Hematopoietic multipotent progenitor cell treated with erythropoietin and hydrocortisone succinate and interleukin-3 and kit ligand, for 4 days (in vitro differentiated cells): ENCODE measurements at regions not wholly inside any gene's neighbourhood (a gene's known extent, or its start where the extent isn't known, plus 50 kb on each side); places are given as distances from the start of the nearest gene placed in this dataset.
"Not testable (repeated sequence)": the region's sequence is repeated elsewhere in the genome, so short reads cannot be mapped to it uniquely, and the experiment has no call there.

Experiments used
- DNase-seq: peaks from one replicate; pipeline ENCODE4 v3.0.0-alpha.2; 2015

- no peak for DNase-seq
Observed at GRCh38 chr9:85322592-85322991, 419.2 kb downstream of the AGTPBP1 start.

DNA sequence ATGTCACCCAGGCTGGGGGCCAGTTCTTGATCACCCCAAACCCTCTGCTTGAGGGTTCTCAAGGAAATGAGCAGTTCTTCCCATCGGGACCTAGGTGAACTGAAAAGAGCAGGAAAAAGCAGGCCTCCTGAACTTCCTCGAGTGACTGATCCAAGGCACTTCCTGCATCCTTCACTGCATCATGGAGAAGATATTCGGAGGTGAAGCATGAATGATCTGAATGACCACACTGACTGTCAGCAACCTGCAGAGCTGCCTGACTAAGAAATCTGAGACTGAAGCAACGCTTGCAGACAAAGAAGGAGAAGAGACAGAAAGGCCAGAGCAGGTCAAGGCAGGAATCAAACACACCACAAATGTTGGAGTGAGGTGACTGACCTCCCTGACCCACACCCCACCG is 420.2 kb downstream of the AGTPBP1 start:
- DNase-seq: no peak

DNA sequence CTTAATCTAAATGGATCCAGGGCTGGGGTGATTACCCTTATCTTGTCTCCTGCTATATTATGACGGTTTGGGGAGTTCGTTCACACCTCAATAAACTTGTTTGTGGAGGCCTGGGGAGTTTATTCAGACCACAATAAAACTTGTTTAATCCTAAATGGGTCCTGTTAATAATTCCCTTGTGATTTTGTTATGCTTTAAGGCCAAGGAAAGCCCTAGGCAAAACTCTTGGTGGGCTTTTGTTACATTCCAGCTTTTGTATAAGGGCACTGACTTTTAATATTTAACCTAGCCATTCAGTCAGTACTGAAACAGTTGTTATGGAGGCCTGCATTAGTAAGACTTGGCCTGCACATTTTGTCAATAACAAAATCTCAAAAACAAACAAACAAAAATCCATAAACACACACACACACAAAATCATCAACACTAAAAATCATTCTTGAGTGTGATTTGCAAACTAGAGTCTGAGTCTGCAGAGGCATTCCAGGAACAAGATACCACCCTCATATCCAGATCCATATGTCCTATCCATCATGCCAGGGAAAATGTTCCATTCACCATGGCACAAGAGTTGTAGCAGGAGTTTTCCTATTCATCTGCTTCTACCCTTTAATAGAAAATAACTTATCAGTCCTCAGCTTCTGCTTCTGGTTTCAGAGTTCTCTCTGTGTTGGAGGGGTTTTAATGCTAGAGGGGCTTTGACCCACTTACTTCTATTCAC is 421.7 kb downstream of the AGTPBP1 start:
- no peak for DNase-seq

GRCh38 chr9:85315535-85315934 is 426.2 kb downstream of the AGTPBP1 start:
- DNase-seq: not testable (repeated sequence)

GRCh38 chr9:85310573-85310972 is 431.2 kb downstream of the AGTPBP1 start:
- DNase-seq: peak; percentile 41

- DNase-seq: no peak
Observed at GRCh38 chr9:85303757-85304134, 438.0 kb downstream of the AGTPBP1 start.

- no peak for DNase-seq
Observed at GRCh38 chr9:85302938-85303756, 438.6 kb downstream of the AGTPBP1 start.

- no peak for DNase-seq
Observed at GRCh38 chr9:85298499-85298898, 443.3 kb downstream of the AGTPBP1 start.

- DNase-seq: not testable (repeated sequence)
Observed at GRCh38 chr9:85295244-85295643, 446.5 kb downstream of the AGTPBP1 start.

DNA sequence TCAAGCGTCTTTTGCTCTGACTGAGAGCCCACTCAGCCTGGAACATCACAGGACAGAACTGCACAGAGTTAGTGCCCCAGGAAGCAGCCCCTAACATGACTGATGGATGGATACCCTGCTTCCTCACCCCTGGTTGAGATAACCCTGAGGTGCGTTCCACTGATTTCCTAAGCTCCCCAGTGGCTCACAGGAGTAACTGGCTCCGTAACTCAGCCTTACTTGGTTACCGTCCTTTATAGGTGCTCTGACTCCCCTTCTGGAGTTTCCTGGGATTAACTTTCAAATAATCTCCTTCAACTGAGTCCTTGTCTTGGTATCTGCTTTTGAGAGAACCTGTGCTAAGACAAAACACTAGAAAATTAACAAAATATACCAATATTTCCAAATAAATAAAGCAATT is 449.5 kb downstream of the AGTPBP1 start:
- no peak for DNase-seq

- peak; percentile 2 for DNase-seq
Observed at GRCh38 chr9:85291266-85291665, 450.5 kb downstream of the AGTPBP1 start.

DNA sequence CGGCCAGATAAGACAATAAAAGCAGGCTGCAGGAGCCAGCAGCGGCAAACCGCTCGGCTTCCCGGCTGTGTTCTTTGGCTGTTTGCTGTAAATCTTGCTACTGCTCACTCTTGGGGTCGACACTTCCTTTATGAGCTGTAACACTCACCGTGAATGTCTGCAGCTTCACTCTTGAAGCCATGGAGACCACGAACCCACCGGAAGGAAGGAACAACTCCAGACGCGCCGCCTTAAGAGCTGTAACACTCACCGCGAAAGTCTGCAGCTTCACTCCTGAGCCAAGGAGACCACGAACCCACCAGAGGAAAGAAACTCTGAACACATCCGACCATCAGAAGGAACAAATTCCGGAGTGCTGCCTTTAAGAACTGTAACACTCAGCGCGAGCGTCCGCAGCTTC is 451.7 kb downstream of the AGTPBP1 start:
- DNase-seq: peak; percentile 82

- no peak for DNase-seq
Observed at GRCh38 chr9:85289142-85289541, 452.6 kb downstream of the AGTPBP1 start.

GRCh38 chr9:85283421-85283820 is 458.3 kb downstream of the AGTPBP1 start:
- DNase-seq: no peak

DNA sequence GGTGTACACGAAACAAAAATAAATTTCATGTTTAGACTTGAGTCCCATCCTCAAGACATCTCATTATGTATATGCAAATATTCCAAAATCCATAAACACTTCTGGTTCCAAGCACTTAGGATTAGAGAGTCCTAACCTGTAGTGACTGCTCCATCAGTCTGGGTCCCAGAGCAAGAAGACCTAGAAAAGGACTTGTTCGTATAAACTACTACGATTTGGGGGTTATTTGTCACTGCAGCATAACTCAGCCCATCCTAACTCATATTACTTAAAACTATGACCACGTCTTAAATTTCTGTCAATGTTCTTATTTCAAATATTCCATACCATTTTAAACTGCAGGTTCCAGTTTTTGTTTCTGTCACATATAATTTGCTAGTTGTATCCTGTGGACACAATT is 463.0 kb downstream of the AGTPBP1 start:
- DNase-seq: no peak

GRCh38 chr9:85276741-85277140 is 465.0 kb downstream of the AGTPBP1 start:
- DNase-seq: no peak

GRCh38 chr9:85269811-85270210 is 471.9 kb downstream of the AGTPBP1 start:
- DNase-seq: no peak

DNA sequence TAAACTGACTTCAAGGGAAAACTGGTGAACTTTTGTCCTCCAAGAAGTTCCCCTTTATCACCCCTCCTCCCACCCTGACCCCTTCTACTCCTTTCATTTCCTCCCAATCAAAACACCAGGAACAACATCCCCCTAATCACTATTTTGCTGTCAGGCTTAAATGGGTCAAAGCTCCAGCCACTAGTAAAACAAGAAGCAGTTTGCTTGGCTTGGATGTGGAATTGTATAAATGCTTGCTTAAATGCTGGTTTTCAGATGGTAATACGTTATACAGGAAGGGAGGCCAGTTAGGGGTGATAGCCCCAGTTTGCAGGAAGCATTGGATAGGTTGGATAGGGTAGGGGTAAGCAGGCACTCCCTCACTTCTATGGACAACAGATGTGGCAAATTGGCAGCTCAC is 473.6 kb downstream of the AGTPBP1 start:
- DNase-seq: no peak

DNA sequence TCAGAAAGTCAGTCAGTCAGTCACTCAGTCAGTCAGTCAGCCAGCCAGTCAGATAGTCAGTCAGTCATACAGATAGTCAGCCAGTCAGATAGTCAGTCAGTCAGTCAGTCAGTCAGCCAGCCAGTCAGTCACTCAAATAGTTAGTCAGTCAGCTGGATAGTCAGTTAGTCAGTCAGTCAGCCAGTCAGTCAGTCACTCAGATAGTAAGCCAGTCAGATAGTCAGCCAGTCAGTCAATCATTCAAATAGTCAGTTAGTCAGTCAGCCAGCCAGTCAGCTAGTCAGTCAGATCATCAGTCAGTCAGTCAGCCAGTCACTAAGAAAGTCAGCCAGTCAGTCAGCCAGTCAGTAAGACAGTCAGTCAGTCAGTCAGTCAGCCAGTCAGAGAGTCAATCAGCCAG is 477.1 kb downstream of the AGTPBP1 start:
- DNase-seq: no peak

DNA sequence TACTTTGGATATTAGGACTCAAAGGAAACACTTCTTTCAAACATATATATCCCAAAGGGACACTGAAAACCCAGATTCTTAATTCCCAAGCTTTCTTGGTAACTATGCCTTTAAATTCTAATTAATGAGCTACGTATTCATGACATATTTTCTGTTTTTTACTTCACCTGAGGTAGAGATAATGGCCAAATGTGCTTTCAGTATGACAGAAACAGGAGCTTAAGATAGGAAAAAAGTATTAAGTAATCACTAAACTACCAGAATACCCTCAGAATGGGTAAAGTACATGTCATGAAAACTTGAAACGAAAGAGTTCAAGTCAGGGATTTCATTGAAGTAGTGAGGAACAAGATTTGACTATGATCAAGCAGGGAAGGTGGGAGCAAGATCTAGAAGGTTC is 478.5 kb downstream of the AGTPBP1 start:
- no peak for DNase-seq

GRCh38 chr9:85262333-85262732 is 479.4 kb downstream of the AGTPBP1 start:
- DNase-seq: peak; percentile 66

- no peak for DNase-seq
Observed at GRCh38 chr9:85260275-85260845, 481.4 kb downstream of the AGTPBP1 start.

DNA sequence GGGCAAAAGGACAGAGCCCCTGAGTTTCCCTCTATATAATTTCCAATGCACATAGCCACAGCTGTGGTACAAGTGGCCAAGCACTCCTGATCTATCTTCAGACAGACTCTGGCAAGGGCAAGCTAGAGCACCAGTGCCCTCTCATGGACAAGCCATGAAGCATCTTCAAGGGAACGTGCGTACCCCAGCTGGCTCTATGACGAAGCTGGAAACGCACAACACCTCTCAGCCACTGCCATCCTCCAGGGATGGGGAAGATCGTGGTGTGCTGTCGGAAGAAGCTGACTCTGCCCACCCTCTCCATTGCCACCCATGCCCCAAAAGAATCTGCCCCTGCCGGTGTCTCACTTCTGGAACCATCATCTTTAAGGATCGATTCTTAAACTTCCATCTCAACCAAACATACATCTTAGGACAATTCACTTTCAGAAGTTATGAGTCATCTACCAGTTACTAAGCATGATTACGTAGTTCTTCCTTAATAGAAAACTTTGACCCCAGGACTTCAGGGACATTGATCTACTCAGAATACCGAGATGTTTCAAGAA is 482.9 kb downstream of the AGTPBP1 start:
- DNase-seq: peak; percentile 70

GRCh38 chr9:85258236-85258635 is 483.5 kb downstream of the AGTPBP1 start:
- no peak for DNase-seq
